ENCODE measurements at regions not wholly inside any gene's neighbourhood (a gene's known extent, or its start where the extent isn't known, plus 50 kb on each side); places are given as distances from the start of the nearest gene placed in this dataset.

- TF ChIP-seq PATZ1 (CRISPR knock-in tag; IDR thresholded peaks at IDR 0.05; ENCODE audit: borderline replicate concordance) (no peak), ZFP3 (CRISPR knock-in tag; IDR thresholded peaks at IDR 0.05) (no peak), CSDC2 (CRISPR knock-in tag; IDR thresholded peaks at IDR 0.05) (no peak), ARNTL (CRISPR knock-in tag; IDR thresholded peaks at IDR 0.05; ENCODE audit: borderline replicate concordance, low read depth) (no peak), ZFP30 (CRISPR knock-in tag; IDR thresholded peaks at IDR 0.05) (no peak), TSHZ2 (CRISPR knock-in tag; IDR thresholded peaks at IDR 0.05) (no peak)
Measured at GRCh38 chr1:232182236-232182635, 447.7 kb downstream of the SIPA1L2 start.
